CD4-positive, alpha-beta T cell treated with Interleukin-15 for 4 hours (primary cell): ENCODE measurements at regions not wholly inside any gene's neighbourhood (a gene's known extent, or its start where the extent isn't known, plus 50 kb on each side); places are given as distances from the start of the nearest gene placed in this dataset.
"Not testable (repeated sequence)": the region's sequence is repeated elsewhere in the genome, so short reads cannot be mapped to it uniquely, and the experiment has no call there.

ENCODE experiments used
- DNase-seq: peaks from one replicate; pipeline ENCODE4 v3.0.0-alpha.2; 2020; ENCODE audit warnings: low spot score

DNA sequence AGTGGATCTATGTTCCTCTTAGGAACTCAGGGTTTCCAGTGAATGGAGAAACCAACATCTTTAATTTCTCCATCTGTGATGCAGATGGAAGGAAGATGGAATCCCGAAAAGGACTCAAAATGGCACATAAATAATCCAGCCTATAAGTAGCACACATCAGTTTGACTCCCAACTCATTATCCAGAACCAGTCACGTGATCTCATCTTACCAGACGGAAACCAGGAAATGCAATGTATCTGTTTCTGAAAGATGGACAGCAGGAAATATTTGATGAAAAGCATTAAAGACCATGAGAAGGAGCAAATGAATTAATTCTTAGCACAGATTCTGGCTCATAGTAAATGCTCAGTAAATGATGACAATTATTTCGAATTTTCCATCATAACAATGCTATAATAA is 443.1 kb upstream of the FMR1 start:
- DNase-seq, result no peak

DNA sequence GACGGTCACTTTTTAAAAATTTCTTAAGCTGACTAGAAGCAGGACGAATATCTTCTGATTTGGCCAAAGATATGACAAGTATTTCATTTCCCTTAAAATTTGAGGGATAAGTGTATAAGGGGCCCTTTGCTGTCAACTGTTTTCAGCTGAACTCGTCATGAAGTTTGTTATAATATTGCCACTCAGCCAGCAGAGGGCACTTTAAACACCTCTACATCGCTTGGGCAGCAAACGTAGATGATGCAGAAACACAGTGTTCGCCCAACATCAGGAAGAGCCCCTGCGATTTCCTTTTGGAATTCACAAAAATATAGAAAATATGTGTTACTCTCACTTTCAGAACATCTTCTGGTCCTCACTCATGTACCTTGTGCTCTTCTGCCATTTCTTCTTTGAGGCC is 435.7 kb upstream of the FMR1 start:
- peak; percentile 0 for DNase-seq

DNA sequence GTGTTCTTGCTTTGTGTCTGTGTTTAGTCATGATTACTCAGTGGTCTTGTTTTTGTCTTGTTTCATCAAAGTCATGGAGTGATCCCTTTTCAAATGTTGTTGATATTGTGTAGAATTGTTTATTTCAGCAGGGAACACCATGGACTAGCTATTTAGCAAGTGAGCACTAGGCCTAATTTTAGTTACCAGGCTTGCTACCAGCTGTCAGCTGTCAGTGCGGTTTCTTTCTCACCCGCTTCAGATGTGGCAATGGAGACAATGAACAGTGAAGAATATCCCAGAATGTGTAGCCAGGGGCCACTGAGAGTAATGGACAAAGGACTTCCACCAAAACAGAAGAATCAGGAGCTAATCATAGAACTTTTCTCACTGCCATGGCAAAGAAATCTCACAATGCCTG is 432.8 kb upstream of the FMR1 start:
- DNase-seq, result no peak

DNA sequence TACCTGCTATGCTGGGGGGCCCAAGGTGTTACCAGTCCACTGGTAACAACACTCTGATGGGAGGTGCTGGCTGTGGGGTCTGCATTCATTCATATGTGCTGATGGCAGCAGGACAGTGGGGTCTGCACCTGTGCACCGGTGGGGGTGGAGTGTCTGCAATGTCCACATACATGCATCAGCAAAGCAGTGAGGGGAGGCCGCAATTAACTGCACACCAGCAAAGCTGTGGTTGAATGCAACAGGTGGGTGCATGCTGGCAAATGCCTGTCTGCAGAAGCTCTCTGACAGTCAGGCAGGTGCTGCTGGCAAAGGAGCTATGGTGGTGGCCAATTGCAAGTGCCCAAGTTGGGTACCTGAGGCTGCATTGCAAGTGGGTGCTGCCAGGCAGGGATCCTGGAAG is 426.5 kb upstream of the FMR1 start:
- no peak for DNase-seq

DNA sequence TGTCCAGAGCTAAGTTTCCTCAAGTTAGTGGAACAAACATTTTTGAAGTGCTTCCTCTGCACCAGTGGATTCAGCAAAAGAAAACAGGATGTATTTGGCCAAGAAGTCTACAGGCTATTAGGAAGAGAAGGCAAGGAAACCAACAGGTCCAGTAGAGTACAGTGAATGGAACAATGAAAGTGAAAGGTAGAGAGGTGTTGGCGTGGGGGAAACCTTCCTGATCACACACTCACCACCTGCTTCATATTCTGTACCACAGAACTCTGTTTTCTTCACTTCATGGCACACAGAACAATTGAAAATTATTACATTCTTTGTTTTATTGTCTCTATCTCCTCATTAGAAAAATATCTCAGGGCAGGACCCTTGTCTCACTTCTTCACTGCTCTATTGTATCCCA is 417.4 kb upstream of the FMR1 start:
- DNase-seq, result no peak

DNA sequence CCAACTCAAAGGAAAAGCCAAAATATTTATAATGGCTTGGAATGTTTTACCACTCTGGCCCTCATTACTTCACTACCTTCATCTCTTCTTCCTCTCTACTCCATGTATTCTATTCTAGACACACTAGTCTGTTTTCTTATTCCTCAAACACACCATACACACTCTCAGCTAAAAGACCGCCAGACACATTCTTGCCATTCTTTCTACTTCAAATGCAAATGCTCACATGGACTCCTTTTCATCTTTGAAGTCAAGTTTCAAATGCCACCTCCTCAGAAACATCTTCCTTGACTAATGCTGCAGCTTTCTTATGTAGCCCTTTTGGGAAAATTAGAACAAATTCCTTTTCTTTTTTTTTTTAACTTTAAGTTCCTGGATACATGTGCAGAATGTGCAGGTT is 412.9 kb upstream of the FMR1 start:
- DNase-seq, result no peak

DNA sequence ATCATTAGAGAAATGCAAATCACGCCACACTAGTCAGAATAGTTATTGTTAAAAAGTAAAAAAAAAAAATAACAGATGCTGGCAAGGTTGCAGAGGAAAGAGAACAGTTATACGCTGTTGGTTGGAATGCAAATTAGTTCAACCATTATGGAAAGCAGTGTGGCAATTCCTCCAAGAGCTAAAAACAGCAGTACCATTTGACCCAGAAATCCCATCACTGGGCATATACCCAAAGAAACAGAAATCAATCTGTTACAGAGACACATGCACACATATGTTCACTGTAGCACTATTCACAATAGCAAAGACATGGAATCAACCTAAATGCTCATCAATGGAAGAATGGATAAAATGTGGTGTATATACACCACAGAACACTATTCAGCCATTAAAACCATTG is 388.7 kb upstream of the FMR1 start:
- no peak for DNase-seq

DNA sequence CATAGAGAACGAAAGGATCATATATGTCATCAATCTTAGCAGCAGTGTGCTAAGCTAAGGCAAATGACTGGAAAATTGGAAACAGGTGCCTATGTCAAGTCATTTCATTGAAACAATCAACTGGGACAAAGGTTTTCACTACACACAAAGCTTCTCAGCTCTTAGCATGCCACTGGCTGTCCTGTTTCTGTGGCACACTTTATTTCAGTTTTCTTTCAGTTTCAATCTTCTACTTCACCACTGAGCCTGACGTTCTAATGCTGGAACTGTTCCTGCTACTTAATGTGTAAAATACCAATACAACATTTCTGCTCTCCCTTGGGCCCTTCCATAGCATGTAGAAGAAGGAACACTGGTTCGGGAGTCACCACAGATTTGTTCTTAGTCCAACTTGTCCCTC is 378.3 kb upstream of the FMR1 start:
- DNase-seq, result no peak

DNA sequence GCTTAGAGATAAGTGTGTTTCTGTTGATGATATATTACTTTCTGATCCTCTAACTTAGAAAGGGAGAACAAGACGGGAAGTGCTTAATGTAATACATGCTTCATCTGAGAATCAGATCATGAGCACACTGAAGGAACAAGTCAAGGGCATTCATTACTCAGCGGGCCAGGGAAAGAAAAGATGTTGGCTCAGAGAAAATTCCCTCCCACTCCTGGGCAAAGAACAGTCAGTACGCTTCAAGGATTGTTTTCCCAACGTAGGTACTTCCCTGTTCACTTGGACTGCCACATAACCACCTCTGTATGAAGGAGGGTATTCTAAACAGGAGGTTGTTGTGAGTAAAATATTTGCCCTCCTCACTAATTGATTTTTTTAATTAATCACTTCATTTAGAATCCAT is 374.5 kb upstream of the FMR1 start:
- DNase-seq, result no peak

DNA sequence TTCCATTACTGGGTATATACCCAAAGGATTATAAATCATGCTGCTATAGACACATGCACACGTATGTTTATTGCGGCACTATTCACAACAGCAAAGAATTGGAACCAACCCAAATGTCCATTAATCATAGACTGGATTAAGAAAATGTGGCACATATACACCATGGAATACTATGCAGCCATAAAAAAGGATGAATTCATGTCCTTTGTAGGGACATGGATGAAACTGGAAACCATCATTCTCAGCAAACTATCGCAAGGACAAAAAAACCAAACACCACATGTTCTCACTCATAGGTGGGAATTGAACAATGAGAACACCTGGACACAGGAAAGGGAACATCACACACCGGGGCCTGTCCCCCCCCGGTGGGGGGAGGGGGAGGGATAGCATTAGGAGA is 363.7 kb upstream of the FMR1 start:
- DNase-seq, result not testable (repeated sequence)

DNA sequence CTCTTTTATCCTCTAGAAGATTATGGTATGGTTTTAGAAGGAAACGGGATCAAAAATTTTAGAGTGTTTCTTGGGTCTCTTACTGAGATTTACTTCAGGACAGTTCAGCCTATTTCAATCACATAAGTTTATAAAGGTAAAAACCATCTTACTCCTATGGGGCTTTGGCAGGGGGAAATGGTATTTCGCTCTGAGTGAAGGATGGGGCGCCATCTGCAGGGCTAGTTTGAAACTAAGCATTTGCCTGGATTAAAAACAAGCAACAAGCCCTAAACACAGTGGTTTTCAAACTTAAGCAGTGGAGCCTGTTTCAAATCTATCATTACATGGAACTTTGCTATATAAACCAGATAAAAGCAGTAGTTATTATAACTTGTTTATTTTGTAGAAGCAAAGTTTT is 361.5 kb upstream of the FMR1 start:
- no peak for DNase-seq

DNA sequence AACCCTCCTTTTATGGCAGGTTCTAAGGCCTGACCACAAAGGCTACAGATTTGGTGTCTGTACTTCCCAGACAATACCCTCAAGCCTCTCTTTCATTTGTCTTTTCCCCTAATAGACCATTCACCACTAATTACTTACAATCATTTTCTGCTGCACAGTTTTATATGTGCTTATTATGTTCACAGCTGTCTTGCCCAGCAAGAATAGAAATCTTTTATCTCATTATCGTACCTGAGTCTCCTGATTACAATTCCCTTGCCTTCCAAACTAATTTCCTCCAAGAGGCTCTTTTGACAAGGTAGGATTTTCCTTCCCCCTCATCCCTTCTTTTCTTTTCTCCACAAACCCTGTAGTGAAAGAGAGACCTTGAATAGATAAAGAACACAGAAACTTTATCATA is 352.5 kb upstream of the FMR1 start:
- no peak for DNase-seq

DNA sequence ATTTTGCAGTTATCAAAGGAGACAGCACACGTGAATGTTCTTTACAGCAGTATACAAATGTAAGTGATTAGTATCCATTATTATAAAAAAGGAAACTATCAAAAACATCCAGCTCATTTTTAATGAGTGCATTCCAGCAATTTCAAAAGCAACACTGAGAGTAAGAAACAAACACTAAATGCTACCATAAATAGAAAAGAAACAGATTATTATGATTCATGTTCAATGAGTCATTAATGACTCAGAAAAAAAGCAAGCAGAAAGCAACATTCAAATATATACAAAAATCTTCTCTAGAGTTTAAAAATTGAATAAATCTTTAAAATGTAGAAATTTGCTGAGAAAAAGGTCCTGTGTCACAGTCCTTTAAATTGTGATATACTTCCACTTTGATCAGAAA is 346.5 kb upstream of the FMR1 start:
- no peak for DNase-seq

DNA sequence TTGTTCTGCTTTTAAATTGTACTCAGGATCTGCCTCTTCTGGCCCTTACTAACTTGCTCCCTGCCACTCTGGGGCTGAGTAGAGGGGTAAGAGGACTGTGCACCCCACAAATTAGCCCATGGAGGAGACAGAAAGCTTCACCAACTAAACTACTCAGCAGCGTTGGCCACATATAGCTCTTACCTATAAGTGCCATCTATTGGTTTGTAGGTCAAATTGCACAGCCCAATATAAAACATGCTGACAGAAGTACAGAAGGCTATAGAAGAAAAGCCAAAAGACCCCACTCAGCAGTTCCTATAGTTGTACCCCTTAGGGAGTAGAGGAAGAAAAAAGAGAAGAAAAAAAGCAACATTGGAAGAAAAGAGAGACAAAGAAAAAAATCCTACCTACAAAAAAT is 341.2 kb upstream of the FMR1 start:
- DNase-seq, result no peak

DNA sequence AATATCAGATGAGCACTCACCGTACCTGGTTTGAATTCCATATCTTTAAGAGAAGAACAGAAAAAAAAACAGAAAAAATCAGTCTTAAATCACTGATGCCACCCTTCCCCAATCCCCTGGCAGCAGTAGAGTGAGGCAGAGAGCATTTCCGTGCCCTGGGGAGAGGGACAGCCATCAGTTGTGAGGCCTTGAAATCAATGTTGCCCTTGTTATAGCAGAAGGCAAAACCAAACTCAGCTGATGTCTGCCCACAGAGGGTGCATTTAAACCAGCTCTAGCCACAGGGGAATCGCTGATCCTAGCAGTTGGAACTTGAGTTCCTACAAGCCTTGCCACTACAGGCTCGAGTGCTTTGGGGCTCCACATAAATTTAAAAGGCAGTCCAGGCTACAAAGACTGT is 338.5 kb upstream of the FMR1 start:
- DNase-seq, result no peak

DNA sequence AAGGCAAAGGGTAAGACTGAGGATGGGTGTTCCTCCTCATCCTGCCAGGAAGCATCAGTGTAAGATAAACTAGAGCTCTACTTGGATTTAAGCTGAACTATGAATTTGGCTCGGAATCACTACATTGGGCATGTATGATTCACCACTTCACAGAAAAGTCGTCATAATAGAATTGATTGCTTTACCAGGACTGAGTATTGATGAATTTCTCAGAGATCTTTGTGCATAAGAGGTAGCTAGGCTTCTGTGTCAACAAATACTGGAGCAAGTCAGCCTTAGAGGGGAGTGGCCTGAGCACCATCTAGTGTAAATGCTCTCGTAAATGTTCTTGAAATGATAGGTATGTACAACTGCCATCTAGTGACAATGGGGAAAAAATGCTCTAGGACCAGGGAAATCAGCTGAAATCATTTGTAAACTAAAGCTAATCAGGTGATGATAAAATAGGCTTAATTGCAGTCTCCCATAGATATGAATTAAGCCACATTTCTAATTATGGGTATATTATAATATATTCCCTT is 309.5 kb upstream of the FMR1 start:
- DNase-seq, result no peak

DNA sequence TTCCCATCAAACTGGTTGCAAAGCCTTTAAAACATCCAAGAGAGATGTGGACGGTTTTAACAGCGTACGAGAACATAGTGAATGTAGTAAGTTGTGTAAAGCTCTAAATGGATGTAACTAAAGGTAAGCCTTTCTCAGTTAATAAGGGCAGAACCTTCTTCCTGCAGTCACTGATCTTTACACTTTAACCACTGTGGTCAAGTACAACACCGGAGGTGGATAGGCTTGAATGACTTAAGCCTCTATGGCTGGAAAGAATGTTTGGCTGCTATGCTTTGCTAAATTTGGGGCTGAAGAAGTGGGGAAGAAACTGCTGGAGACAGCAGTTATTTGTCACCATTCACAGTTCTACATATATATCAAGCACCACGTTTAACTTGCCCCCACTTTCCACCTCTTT is 285.1 kb upstream of the FMR1 start:
- no peak for DNase-seq

DNA sequence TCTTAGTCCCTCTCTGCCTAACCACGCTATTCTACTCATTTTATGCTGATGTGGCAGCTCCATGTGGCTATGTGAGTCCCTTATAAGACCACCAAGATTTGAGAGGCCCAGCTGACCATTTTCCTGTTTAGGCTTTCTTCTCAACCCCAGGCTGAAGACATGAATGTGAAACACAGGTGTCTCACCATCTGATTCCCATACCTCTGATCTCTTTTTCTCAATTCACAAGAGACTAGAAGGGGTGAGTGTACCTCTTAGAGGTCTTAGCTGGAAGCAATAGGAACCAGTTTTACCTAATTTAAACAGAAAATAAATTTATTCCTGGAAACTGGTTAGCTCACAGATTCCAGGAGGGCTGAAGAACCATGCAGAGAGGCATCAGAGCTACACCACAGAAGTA is 276.5 kb upstream of the FMR1 start:
- no peak for DNase-seq

DNA sequence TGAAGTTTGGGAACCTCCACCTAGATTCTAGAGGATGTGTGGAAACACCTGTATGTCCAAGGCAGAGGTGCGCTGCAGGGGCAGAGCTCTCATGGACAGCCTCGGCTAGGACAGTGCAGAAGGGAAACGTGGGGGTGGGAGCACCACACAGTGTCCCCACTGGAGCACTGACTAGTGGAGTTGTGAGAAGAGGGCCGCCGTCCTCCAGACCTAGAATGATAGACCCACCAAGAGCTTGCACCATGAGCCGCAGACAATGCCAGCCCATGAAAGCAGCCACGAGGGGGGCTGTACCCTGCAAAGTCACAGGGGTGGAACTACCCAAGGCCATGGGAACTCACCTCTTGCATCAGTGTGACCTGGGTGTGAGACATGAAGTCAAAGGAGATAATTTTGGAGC is 274.5 kb upstream of the FMR1 start:
- no peak for DNase-seq

DNA sequence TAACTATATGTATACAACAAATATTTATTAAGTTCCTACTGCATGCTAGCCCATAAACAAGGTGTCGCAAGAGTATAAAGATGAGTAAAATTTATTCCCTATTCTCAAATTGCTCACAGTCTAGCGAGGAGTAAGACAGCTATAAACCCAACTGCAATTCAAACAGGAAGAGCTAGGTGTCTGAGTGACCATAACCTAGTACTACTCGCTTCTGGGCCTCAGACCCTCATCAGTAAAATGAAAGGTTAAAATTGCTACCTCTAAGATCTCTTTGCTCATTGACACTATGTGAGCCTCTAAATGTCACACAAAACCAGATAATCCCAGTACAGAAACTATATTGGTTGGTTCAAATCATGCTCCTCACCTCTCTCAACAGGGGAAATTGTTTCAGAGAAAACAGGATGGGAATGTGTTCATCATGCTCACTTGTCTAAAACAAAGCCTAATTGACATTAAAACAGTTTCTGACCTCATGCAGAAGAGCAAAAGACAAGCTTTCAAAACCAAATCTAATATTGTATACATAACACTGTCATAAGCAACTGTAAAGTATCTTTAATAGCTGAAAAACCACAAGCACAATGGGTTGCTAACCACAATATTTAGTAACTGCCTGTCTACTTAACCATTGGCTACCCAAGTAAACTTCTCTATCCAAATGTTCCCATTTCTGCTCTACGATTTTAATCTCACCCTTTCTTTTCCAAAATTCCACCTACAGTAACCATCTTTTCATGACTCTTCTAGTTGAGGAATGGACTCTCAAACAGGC is 264.6 kb upstream of the FMR1 start:
- DNase-seq, result no peak

DNA sequence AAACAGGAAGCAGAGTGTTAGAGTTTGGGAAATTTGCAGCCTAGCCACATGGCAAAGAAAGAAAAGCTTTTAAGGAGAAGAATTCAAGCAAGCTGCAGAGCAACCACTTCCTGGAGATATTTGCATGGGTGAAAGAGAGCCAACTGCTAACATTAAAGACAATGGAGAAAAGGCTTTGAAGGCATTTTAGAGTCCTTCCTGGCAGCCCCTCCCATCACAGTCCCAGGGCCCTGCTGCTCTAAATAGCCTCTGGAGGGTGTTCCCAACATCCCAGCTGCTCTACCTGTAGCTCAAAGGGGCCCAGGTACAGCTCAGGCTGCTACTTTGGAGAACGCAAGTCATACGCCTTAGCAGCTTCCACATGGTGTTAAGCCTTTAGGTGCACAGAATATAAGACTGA is 235.9 kb upstream of the FMR1 start:
- no peak for DNase-seq

DNA sequence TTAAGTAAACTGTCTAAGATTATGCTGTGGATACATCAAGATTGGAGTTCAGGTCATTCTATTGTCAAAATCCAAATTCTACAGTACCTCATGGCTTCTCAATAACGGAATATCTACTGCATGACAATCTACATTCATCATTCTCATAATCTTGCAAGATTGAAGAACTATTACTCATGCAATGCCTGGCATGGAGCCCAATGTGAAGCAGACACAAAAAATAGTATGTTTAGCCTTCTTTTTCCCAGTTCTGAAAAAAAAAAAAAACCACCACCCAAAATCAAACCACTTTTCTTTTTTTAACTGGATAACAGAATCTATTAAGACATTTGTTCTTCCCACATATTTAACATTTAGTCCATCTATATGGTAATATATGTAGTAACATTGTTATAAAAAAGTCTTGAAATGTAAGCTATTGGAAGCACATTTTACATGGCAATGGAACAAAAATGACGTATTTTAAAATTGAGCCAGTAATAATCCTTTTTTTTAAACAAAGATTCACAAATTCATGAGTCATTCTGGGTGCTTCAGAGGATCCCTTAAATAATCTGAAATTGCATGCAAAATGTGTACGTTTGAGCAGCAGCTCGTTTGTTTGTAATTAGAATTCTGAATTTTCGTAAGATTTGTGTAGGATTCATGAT is 232.2 kb upstream of the FMR1 start:
- no peak for DNase-seq

DNA sequence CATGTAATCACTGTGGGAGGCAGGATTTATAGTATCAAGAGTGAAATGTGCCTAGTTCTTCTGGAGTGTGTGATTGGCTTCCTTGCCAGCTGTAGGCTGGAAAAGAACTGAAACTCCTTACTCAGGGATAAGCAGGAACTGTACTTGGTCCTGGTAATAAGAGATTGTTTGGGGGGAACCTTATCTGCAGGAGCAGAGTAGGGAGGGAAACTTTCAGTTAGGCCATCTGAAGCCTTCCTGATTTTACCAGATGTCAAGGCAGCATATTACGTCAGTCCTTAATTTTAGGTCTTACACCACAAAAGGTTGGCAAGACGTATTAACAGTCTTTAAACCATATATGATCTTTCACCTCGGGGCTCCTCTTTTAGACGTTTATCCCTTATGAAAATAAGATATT is 231.5 kb upstream of the FMR1 start:
- DNase-seq, result no peak

DNA sequence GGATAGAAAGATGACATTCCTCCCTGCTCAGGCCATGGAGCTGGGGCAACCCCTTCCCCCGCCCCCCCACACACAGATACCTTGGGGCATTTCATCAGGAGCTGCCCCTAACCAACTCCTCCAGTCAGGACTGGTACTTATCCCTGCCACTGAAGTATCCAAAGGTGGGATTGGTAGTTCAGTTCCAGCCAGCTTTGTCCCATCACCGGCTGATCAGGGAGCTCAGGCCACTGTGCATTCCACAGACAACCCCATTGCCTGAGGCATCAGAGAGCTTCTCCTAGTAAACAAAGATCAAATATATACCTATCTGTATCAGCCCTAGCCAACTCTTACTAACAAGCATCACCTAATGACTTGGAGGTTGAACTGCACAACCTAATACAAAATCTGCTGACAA is 218.2 kb upstream of the FMR1 start:
- DNase-seq, result no peak
